ENCODE measurements at regions not wholly inside any gene's neighbourhood (a gene's known extent, or its start where the extent isn't known, plus 50 kb on each side); places are given as distances from the start of the nearest gene placed in this dataset.

- no peak for DNase-seq (ENCODE audit: low read depth, low spot score)
- Histone ChIP-seq H3K27me3 (ENCODE audit: control insufficient read depth, insufficient read depth, low read length) (no peaks in the 10 kb centered on the region), H3K4me1 (ENCODE audit: control insufficient read depth, insufficient read depth, low read length) (peaks cover 1% of the 10 kb centered on the region; the same call in 1 of the 2 replicates), H3K4me3 (ENCODE audit: low read length) (no peak overlapping the region), H3K27ac (ENCODE audit: low read length) (no peak overlapping the region), H3K36me3 (ENCODE audit: control insufficient read depth, insufficient read depth, low read length) (no peaks in the 10 kb centered on the region), H3K9me3 (ENCODE audit: control insufficient read depth, insufficient read depth, low read length) (no peaks in the 10 kb centered on the region)
- WGBS (ENCODE audit: insufficient coverage, insufficient read length): no CpG with 5 or more reads among the region's 3 CpGs
Measured at GRCh38 chr1:199854686-199855321, 172.7 kb upstream of the NR5A2 start.

DNA sequence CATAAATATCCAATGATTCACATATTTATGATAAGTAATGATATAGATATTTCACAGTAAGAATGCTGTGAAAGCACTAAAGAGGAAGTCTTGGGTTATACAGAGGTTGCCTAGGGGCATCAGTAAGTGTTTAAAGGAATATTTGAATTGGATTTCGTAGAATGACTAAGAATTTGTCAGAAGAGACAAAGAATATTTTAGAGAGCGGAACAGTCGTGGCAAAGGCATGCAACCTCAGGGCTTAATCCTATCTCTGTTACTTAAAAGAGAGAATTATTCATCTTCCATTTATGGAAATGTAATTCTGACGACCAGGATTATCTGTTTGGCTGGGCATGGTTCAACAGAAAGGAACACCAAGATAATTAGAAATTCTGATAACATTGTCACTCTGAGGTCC, 171.9 kb upstream of the NR5A2 start:
- Histone ChIP-seq H3K27ac (ENCODE audit: low read length) (no peak overlapping the region), H3K9me3 (ENCODE audit: control insufficient read depth, insufficient read depth, low read length) (no peaks in the 10 kb centered on the region), H3K4me3 (ENCODE audit: low read length) (no peak overlapping the region), H3K4me1 (ENCODE audit: control insufficient read depth, insufficient read depth, low read length) (peaks cover 1% of the 10 kb centered on the region; the same call in 1 of the 2 replicates), H3K36me3 (ENCODE audit: control insufficient read depth, insufficient read depth, low read length) (no peaks in the 10 kb centered on the region), H3K27me3 (ENCODE audit: control insufficient read depth, insufficient read depth, low read length) (no peaks in the 10 kb centered on the region)
- no peak for DNase-seq (ENCODE audit: low read depth, low spot score)
- WGBS (ENCODE audit: insufficient coverage, insufficient read length): 100% methylated on average over 2 of the region's 4 CpGs

DNA sequence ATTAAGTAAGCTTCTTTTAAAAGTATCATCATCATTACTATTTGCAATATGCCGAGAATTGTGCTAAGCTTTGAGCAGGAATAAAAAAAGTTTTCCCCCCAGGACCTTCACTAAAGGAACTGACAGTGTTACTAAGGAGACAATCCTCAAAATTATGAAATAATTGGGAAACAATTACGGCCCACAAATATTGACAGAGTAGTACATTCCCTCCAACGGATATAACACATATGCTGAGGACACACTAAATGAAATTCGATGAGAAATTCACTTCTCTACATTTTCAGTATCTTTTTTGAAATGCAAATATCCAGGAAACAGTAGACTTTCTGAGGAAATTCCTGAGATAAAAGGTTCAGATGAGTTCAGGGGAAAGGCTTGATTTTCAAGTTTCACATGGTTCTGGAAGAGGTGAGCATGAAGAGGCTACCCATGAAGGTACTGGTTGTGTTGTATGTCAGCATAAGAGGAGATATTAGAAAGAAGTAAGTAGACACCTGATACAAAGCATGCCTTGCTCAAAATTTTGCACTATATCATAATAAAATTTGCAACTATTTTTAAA, 171.2 kb upstream of the NR5A2 start:
- H3K27ac ChIP-seq (ENCODE audit: low read length): no peak overlapping the region
- H3K36me3 ChIP-seq (ENCODE audit: control insufficient read depth, insufficient read depth, low read length): no peaks in the 10 kb centered on the region
- H3K4me3 ChIP-seq (ENCODE audit: low read length): no peak overlapping the region
- no peak for DNase-seq (ENCODE audit: low read depth, low spot score)
- peaks cover 1% of the 10 kb centered on the region; the same call in 1 of the 2 replicates for H3K4me1 ChIP-seq (ENCODE audit: control insufficient read depth, insufficient read depth, low read length)
- H3K27me3 ChIP-seq (ENCODE audit: control insufficient read depth, insufficient read depth, low read length): no peaks in the 10 kb centered on the region
- H3K9me3 ChIP-seq (ENCODE audit: control insufficient read depth, insufficient read depth, low read length): no peaks in the 10 kb centered on the region
- no CpG with 5 or more reads among the region's 4 CpGs for WGBS (ENCODE audit: insufficient coverage, insufficient read length)

DNA sequence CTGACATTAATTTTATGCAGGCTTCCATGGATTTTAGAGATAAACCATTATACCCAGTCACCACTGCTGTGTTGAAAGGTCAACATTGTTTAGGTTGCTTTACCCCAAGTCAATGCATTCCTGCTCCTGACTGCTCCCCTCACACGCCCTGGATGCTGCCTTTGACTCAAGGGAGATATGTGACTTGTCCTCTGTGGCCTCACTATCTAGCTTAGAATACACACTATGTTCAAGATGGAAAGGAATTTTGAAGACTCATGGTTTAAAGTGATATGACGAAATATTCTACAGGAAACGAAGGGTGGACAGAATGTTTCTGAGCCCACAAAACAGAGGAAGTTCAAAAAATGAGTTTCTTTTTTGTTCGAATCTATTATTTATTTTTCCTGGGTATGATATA, 170.4 kb upstream of the NR5A2 start:
- no CpG with 5 or more reads among the region's 4 CpGs for WGBS (ENCODE audit: insufficient coverage, insufficient read length)
- no peak overlapping the region for H3K4me3 ChIP-seq (ENCODE audit: low read length)
- H3K27ac ChIP-seq (ENCODE audit: low read length): no peak overlapping the region
- H3K4me1 ChIP-seq (ENCODE audit: control insufficient read depth, insufficient read depth, low read length): peaks cover 1% of the 10 kb centered on the region; the same call in 1 of the 2 replicates
- no peaks in the 10 kb centered on the region for H3K9me3 ChIP-seq (ENCODE audit: control insufficient read depth, insufficient read depth, low read length)
- DNase-seq (ENCODE audit: low read depth, low spot score): no peak
- H3K27me3 ChIP-seq (ENCODE audit: control insufficient read depth, insufficient read depth, low read length): no peaks in the 10 kb centered on the region
- no peaks in the 10 kb centered on the region for H3K36me3 ChIP-seq (ENCODE audit: control insufficient read depth, insufficient read depth, low read length)

DNA sequence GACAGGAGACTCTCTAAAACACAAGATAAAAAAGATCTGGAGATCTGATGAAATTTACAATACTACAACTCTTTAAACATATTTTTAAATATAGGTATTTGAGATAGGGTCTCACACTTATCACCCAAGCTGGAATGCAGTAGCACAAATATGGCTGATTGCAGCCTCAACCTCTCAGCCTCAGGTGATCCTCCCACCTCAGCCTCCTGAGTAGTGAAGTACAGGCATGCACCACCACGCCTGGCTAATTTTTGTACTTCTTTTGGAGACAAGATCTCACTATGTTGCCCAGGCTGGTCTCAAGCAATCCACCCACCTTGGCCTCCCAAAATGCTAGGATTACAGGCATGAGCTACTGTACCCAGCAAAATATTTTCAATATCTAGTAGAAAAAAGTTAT, 170.0 kb upstream of the NR5A2 start:
- peaks cover 1% of the 10 kb centered on the region; the same call in 1 of the 2 replicates for H3K4me1 ChIP-seq (ENCODE audit: control insufficient read depth, insufficient read depth, low read length)
- no peak for DNase-seq (ENCODE audit: low read depth, low spot score)
- no CpG with 5 or more reads among the region's 1 CpG for WGBS (ENCODE audit: insufficient coverage, insufficient read length)
- H3K27ac ChIP-seq (ENCODE audit: low read length): no peak overlapping the region
- no peaks in the 10 kb centered on the region for H3K27me3 ChIP-seq (ENCODE audit: control insufficient read depth, insufficient read depth, low read length)
- H3K36me3 ChIP-seq (ENCODE audit: control insufficient read depth, insufficient read depth, low read length): no peaks in the 10 kb centered on the region
- H3K9me3 ChIP-seq (ENCODE audit: control insufficient read depth, insufficient read depth, low read length): no peaks in the 10 kb centered on the region
- H3K4me3 ChIP-seq (ENCODE audit: low read length): no peak overlapping the region

DNA sequence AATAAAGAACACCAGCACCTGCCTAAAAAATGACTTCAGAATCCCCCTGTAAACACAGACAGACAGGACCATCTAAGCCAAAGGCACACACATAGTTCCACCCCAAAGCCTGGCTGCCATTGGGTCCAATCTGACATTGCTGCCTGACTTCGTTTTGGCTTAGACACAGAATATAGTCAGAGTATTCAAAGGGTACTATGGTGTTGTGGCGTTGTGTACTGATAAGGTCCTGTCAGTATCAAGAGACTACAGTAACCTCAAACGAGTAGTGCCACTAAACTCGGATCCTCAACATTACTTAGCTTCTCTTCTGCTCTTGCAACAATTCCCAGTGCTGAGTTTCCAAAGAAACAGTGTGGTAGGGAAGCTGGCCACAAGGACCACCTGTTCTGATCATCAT, 169.3 kb upstream of the NR5A2 start:
- no CpG with 5 or more reads among the region's 4 CpGs for WGBS (ENCODE audit: insufficient coverage, insufficient read length)
- Histone ChIP-seq H3K27ac (ENCODE audit: low read length) (no peak overlapping the region), H3K4me3 (ENCODE audit: low read length) (no peak overlapping the region), H3K36me3 (ENCODE audit: control insufficient read depth, insufficient read depth, low read length) (no peaks in the 10 kb centered on the region), H3K9me3 (ENCODE audit: control insufficient read depth, insufficient read depth, low read length) (no peaks in the 10 kb centered on the region), H3K4me1 (ENCODE audit: control insufficient read depth, insufficient read depth, low read length) (peaks cover 1% of the 10 kb centered on the region; the same call in 1 of the 2 replicates), H3K27me3 (ENCODE audit: control insufficient read depth, insufficient read depth, low read length) (no peaks in the 10 kb centered on the region)
- no peak for DNase-seq (ENCODE audit: low read depth, low spot score)

DNA sequence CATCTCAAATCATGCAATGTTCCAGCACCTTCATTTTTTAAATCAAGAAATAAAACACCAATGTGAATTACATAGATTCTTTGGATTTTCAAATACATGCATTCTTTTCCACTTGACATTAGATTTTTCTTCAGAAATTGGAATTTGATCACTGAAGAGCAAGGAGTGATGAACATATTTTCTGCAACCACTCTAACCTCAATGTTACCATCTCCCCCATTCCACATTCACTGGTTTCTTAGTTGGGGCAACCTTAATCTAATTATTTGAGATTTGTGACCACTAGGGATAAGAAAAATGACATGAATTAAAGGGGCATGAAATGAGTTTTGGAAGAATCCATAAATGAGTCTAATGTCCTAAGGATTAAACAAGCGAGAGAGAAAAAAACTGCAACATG, 168.7 kb upstream of the NR5A2 start:
- H3K4me1 ChIP-seq (ENCODE audit: control insufficient read depth, insufficient read depth, low read length): peaks cover 1% of the 10 kb centered on the region; the same call in 1 of the 2 replicates
- H3K36me3 ChIP-seq (ENCODE audit: control insufficient read depth, insufficient read depth, low read length): no peaks in the 10 kb centered on the region
- H3K27ac ChIP-seq (ENCODE audit: low read length): no peak overlapping the region
- WGBS (ENCODE audit: insufficient coverage, insufficient read length): no CpG with 5 or more reads among the region's 1 CpG
- H3K9me3 ChIP-seq (ENCODE audit: control insufficient read depth, insufficient read depth, low read length): no peaks in the 10 kb centered on the region
- no peak for DNase-seq (ENCODE audit: low read depth, low spot score)
- H3K4me3 ChIP-seq (ENCODE audit: low read length): no peak overlapping the region
- no peaks in the 10 kb centered on the region for H3K27me3 ChIP-seq (ENCODE audit: control insufficient read depth, insufficient read depth, low read length)

DNA sequence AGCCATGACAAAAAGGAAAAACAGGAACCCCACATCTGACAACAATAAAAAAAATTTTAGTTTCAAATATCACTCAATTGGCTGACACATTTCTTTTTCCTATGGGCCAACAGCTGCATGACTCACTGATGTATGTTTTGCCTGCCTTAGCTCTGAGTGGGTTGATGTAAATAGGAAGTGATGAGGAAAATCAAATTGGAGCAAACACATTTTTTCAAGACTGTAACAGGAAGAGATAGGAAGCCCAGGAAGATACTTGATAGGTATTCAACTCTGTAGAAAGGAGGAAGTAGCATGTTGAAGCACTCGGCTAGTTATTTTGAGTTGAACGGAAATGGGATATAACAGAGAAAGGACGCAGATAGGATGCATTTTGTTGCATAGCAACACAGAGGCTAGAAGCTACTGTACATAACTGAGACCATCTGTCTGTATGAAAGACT, 168.0 kb upstream of the NR5A2 start:
- Histone ChIP-seq H3K36me3 (ENCODE audit: control insufficient read depth, insufficient read depth, low read length) (no peaks in the 10 kb centered on the region), H3K4me3 (ENCODE audit: low read length) (no peak overlapping the region), H3K9me3 (ENCODE audit: control insufficient read depth, insufficient read depth, low read length) (no peaks in the 10 kb centered on the region), H3K27me3 (ENCODE audit: control insufficient read depth, insufficient read depth, low read length) (no peaks in the 10 kb centered on the region), H3K4me1 (ENCODE audit: control insufficient read depth, insufficient read depth, low read length) (peaks cover 1% of the 10 kb centered on the region; the same call in 1 of the 2 replicates), H3K27ac (ENCODE audit: low read length) (no peak overlapping the region)
- no peak for DNase-seq (ENCODE audit: low read depth, low spot score)
- no CpG with 5 or more reads among the region's 3 CpGs for WGBS (ENCODE audit: insufficient coverage, insufficient read length)

DNA sequence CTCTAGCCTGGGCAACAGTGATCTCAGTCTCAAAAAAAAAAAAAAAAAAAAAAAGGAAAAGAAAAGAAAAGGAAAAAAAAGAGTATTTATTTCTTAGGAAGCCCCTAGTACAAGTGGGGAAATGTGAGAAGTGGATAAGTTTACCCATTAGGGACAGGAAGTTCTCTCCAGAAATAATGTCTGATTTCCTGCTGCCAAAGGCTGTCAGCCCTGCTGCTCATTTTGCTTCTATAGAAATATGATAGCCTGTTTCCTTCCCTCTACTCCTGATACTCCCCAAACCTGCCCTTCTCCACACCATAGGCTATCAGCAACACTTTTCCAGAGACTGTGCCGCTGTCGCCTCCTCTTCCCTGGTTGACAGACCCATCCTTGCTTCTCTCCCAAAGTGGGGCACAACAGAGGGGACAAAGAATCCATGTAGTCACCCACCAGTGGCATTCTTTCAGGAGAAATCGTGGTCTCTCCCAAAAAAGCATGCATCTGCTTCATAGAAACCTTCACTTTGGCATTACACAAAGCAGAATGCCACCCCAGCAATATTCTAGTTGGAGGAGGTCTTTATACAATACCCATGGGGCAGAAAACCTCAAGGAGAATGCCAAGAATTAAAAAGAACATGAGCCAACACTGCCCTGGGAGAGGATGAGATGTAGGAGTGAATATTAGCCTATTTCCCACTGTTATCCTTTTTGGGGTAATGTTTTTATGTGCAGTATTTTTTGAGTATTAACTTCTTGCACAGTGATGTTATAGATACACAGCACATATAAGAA, 166.3 kb upstream of the NR5A2 start:
- no peak overlapping the region for H3K4me3 ChIP-seq (ENCODE audit: low read length)
- WGBS (ENCODE audit: insufficient coverage, insufficient read length): no CpG with 5 or more reads among the region's 3 CpGs
- H3K36me3 ChIP-seq (ENCODE audit: control insufficient read depth, insufficient read depth, low read length): no peaks in the 10 kb centered on the region
- H3K27me3 ChIP-seq (ENCODE audit: control insufficient read depth, insufficient read depth, low read length): no peaks in the 10 kb centered on the region
- DNase-seq (ENCODE audit: low read depth, low spot score): no peak
- no peaks in the 10 kb centered on the region for H3K4me1 ChIP-seq (ENCODE audit: control insufficient read depth, insufficient read depth, low read length)
- H3K9me3 ChIP-seq (ENCODE audit: control insufficient read depth, insufficient read depth, low read length): no peaks in the 10 kb centered on the region
- no peak overlapping the region for H3K27ac ChIP-seq (ENCODE audit: low read length)

- no peaks in the 10 kb centered on the region for H3K27me3 ChIP-seq (ENCODE audit: control insufficient read depth, insufficient read depth, low read length)
- H3K27ac ChIP-seq (ENCODE audit: low read length): no peak overlapping the region
- H3K36me3 ChIP-seq (ENCODE audit: control insufficient read depth, insufficient read depth, low read length): no peaks in the 10 kb centered on the region
- no peak overlapping the region for H3K4me3 ChIP-seq (ENCODE audit: low read length)
- H3K4me1 ChIP-seq (ENCODE audit: control insufficient read depth, insufficient read depth, low read length): peaks cover 1% of the 10 kb centered on the region; the same call in 1 of the 2 replicates
- no peak for DNase-seq (ENCODE audit: low read depth, low spot score)
- WGBS (ENCODE audit: insufficient coverage, insufficient read length): no CpG with 5 or more reads among the region's 2 CpGs
- H3K9me3 ChIP-seq (ENCODE audit: control insufficient read depth, insufficient read depth, low read length): no peaks in the 10 kb centered on the region
Measured at GRCh38 chr1:199862047-199862446, 165.5 kb upstream of the NR5A2 start.
